PC-9 (cell line): ENCODE measurements at regions not wholly inside any gene's neighbourhood (a gene's known extent, or its start where the extent isn't known, plus 50 kb on each side); places are given as distances from the start of the nearest gene placed in this dataset.

Experiments used
- BruUV-seq: library from RNA; stranded (reverse); fragments of 400-500 nt; replicated peaks from 2 replicates; lab custom pipeline; 2021; lab: Mats Ljungman, UMichigan
- CTCF ChIA-PET: fragments of 300-600 bp; sonication (Branson Sonifier 250); formaldehyde crosslinking; loops from one replicate; lab custom pipeline; 2022; ENCODE audit warnings: antibody characterized with exemption; lab: Charles Lee
- POLR2A ChIA-PET: fragments of 300-600 bp; sonication (Branson Sonifier 250); formaldehyde crosslinking; loops from one replicate; lab custom pipeline; 2022; ENCODE audit warnings: antibody characterized with exemption; ENCODE audit not compliant: unreplicated experiment; lab: Charles Lee
- DNase-seq, 2 experiments: peaks; one replicate each; pipeline versions ENCODE4 v3.0.0 to v3.0.0-alpha.2; 2015 to 2022; ENCODE audit warnings: mixed read lengths in 1 of 2
- H2AFZ ChIP-seq: fragments of 200-600 bp; sonication (generic); 2 replicates; pipeline ENCODE4 v1.8.1; 2017; ENCODE audit warnings: antibody characterized with exemption
- H3F3A ChIP-seq: fragments of 200-600 bp; sonication (generic); 2 replicates; pipeline ENCODE4 v1.8.1; 2017; ENCODE audit warnings: antibody characterized with exemption, mild to moderate bottlenecking, low read depth; ENCODE audit not compliant: insufficient read depth
- H3K27ac ChIP-seq: fragments of 200-600 bp; sonication (generic); 2 replicates; pipeline ENCODE4 v1.6.1; 2016; ENCODE audit warnings: mixed run types
- H3K27me3 ChIP-seq: fragments of 200-600 bp; sonication (generic); 2 replicates; pipeline ENCODE4 v1.6.1; 2016; ENCODE audit warnings: low read depth, mixed run types; ENCODE audit not compliant: insufficient read depth
- H3K36me3 ChIP-seq: fragments of 200-600 bp; sonication (generic); 2 replicates; pipeline ENCODE4 v1.6.1; 2016; ENCODE audit warnings: low read depth, mixed run types
- H3K4me1 ChIP-seq: fragments of 200-600 bp; sonication (generic); replicated peaks from 2 replicates; pipeline ENCODE4 v1.6.1; 2016; ENCODE audit warnings: mixed run types; ENCODE audit not compliant: insufficient read depth
- H3K4me2 ChIP-seq: fragments of 200-600 bp; sonication (generic); 2 replicates; pipeline ENCODE4 v1.6.1; 2017; ENCODE audit warnings: mixed run types
- H3K4me3 ChIP-seq: fragments of 200-600 bp; sonication (generic); 2 replicates; pipeline ENCODE4 v1.6.1; 2016; ENCODE audit warnings: mixed run types
- H3K79me2 ChIP-seq: fragments of 200-600 bp; sonication (generic); 2 replicates; pipeline ENCODE4 v1.6.1; 2017; ENCODE audit warnings: low read depth, mixed run types
- H3K9me2 ChIP-seq: fragments of 200-600 bp; sonication (generic); 2 replicates; pipeline ENCODE4 v1.8.1; 2017; ENCODE audit warnings: mild to moderate bottlenecking; ENCODE audit not compliant: insufficient read depth
- H3K9me3 ChIP-seq: fragments of 200-600 bp; sonication (generic); 2 replicates; pipeline ENCODE4 v1.8.1; 2016; ENCODE audit warnings: low read depth; ENCODE audit not compliant: insufficient read depth
- H4K20me1 ChIP-seq: fragments of 200-600 bp; sonication (generic); 2 replicates; pipeline ENCODE4 v1.8.1; 2017; ENCODE audit not compliant: insufficient read depth
- EZH2 ChIP-seq: fragments of 200-600 bp; sonication (generic); IDR thresholded peaks from 2 replicates; pipeline ENCODE4 v1.8.0; 2017; ENCODE audit warnings: antibody characterized with exemption, low read depth
- intact Hi-C: fragments of 100-400 bp; cut with micrococcal nuclease; formaldehyde crosslinking; loops from one replicate; pipeline ENCODE4 v1.10.0; 2022; ENCODE audit not compliant: unreplicated experiment
- TF ChIP-seq, protein P1 (sequence below): fragments of 200-600 bp; sonication (generic); conservative IDR thresholded peaks from 2 replicates; pipeline ENCODE4 v1.6.1; 2017; ENCODE audit warnings: mixed run types, antibody characterized with exemption, mild to moderate bottlenecking, moderate library complexity

GRCh38 chr12:19739195-19739776 lies 300.0 kb downstream of the AEBP2 start:
- intact Hi-C loops = loop anchor here (1.0 to 5.0 kb wide), 2 partner anchors 481 to 863 kb away; no protein-coding TSS in a partner anchor
- H3K4me2 ChIP-seq = no peak overlapping the region
- H3K4me1 ChIP-seq = no peaks in the 10 kb centered on the region
- no peaks in the 10 kb centered on the region for H4K20me1 ChIP-seq
- no peaks in the 10 kb centered on the region for H3K27me3 ChIP-seq
- H3K27ac ChIP-seq = no peak overlapping the region
- no peak overlapping the region for H2AFZ ChIP-seq
- H3K9me3 ChIP-seq = no peaks in the 10 kb centered on the region
- no peak overlapping the region for H3K4me3 ChIP-seq
- H3K9me2 ChIP-seq = no peaks in the 10 kb centered on the region
- TF ChIP-seq, protein P1, sequence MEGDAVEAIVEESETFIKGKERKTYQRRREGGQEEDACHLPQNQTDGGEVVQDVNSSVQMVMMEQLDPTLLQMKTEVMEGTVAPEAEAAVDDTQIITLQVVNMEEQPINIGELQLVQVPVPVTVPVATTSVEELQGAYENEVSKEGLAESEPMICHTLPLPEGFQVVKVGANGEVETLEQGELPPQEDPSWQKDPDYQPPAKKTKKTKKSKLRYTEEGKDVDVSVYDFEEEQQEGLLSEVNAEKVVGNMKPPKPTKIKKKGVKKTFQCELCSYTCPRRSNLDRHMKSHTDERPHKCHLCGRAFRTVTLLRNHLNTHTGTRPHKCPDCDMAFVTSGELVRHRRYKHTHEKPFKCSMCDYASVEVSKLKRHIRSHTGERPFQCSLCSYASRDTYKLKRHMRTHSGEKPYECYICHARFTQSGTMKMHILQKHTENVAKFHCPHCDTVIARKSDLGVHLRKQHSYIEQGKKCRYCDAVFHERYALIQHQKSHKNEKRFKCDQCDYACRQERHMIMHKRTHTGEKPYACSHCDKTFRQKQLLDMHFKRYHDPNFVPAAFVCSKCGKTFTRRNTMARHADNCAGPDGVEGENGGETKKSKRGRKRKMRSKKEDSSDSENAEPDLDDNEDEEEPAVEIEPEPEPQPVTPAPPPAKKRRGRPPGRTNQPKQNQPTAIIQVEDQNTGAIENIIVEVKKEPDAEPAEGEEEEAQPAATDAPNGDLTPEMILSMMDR = peak; percentile 76
- no peak for TF ChIP-seq EZH2
- H3K79me2 ChIP-seq = no peaks in the 10 kb centered on the region
- ChIA-PET POLR2A (interaction anchor here (0.6 kb wide), 1 partner anchor 626 kb away, joined by 5 read pairs; no protein-coding TSS in a partner anchor), CTCF (interaction anchor here (0.6 to 0.7 kb wide), 3 partner anchors 14 to 1710 kb away, joined by 3 read pairs; no protein-coding TSS in a partner anchor)
- DNase-seq = peak; percentile 23 to 36
- H3K36me3 ChIP-seq = no peaks in the 10 kb centered on the region
- no TSS peak for BruUV-seq
- no peaks in the 10 kb centered on the region for H3F3A ChIP-seq

GRCh38 chr12:19740472-19741131 lies 301.3 kb downstream of the AEBP2 start:
- BruUV-seq = no TSS peak
- intact Hi-C loops = no loop called here
- CTCF ChIA-PET = no interaction called here

GRCh38 chr12:19741132-19741489 lies 301.8 kb downstream of the AEBP2 start:
- no peaks in the 10 kb centered on the region for H3F3A ChIP-seq
- H3K27ac ChIP-seq = no peak overlapping the region
- no peak for DNase-seq
- no peaks in the 10 kb centered on the region for H3K4me1 ChIP-seq
- intact Hi-C loops = no loop called here
- H3K9me3 ChIP-seq = no peaks in the 10 kb centered on the region
- H4K20me1 ChIP-seq = no peaks in the 10 kb centered on the region
- BruUV-seq = no TSS peak
- no peak for TF ChIP-seq EZH2
- TF ChIP-seq, protein P1 = no peak
- CTCF ChIA-PET = no interaction called here
- H2AFZ ChIP-seq = no peak overlapping the region
- H3K4me2 ChIP-seq = no peak overlapping the region
- no peaks in the 10 kb centered on the region for H3K9me2 ChIP-seq
- no peaks in the 10 kb centered on the region for H3K79me2 ChIP-seq
- no peaks in the 10 kb centered on the region for H3K27me3 ChIP-seq
- POLR2A ChIA-PET = no interaction called here
- H3K4me3 ChIP-seq = no peak overlapping the region
- no peaks in the 10 kb centered on the region for H3K36me3 ChIP-seq

More at GRCh38 chr12:19740472-19741131, 301.3 kb downstream of the AEBP2 start:
- no peaks in the 10 kb centered on the region for H3K79me2 ChIP-seq
- no peaks in the 10 kb centered on the region for H4K20me1 ChIP-seq
- H3K4me2 ChIP-seq = no peak overlapping the region
- no peak overlapping the region for H3K27ac ChIP-seq
- POLR2A ChIA-PET = no interaction called here
- H3F3A ChIP-seq = no peaks in the 10 kb centered on the region
- no peaks in the 10 kb centered on the region for H3K9me2 ChIP-seq
- DNase-seq = no peak
- H3K27me3 ChIP-seq = no peaks in the 10 kb centered on the region
- no peaks in the 10 kb centered on the region for H3K4me1 ChIP-seq
- H3K9me3 ChIP-seq = no peaks in the 10 kb centered on the region
- no peak overlapping the region for H3K4me3 ChIP-seq
- TF ChIP-seq EZH2 = no peak
- TF ChIP-seq, protein P1 = no peak
- H3K36me3 ChIP-seq = no peaks in the 10 kb centered on the region
- no peak overlapping the region for H2AFZ ChIP-seq
